MM.1S (cell line): ENCODE measurements at regions not wholly inside any gene's neighbourhood (a gene's known extent, or its start where the extent isn't known, plus 50 kb on each side); places are given as distances from the start of the nearest gene placed in this dataset.
"Not testable (repeated sequence)": the region's sequence is repeated elsewhere in the genome, so short reads cannot be mapped to it uniquely, and the experiment has no call there.

ENCODE experiments used
- CTCF ChIP-seq: fragments of 300-600 bp; sonication (generic); IDR thresholded peaks from 2 replicates; pipeline ENCODE4 v1.5.1; 2016; ENCODE audit warnings: antibody characterized with exemption, low read length, mixed read lengths
- EZH2 ChIP-seq: fragments of 300-600 bp; sonication (generic); optimal IDR thresholded peaks from 2 replicates; pipeline ENCODE3; 2017; ENCODE audit warnings: low read depth, mild to moderate bottlenecking, antibody characterized with exemption, low read length, mixed read lengths

- TF ChIP-seq CTCF, EZH2: not testable (repeated sequence)
These were observed 59.1 kb upstream of the NBPF11 start for GRCh38 chr1:148211191-148211590.
